ENCODE measurements at regions not wholly inside any gene's neighbourhood (a gene's known extent, or its start where the extent isn't known, plus 50 kb on each side); places are given as distances from the start of the nearest gene placed in this dataset.
A peak's percentile ranks its signal among the peaks of the same experiment; 100 is the strongest.

GRCh38 chr7:145915679-145916078 is 200.9 kb upstream of the CNTNAP2 start:
- POLR2A ChIA-PET (ENCODE audit: partially characterized antibody): no interaction called here
- no peak overlapping the region for H3K4me2 ChIP-seq (ENCODE audit: insufficient read depth in 1 of 2, low read depth in 2 of 2, low read length in 2 of 2)

More at GRCh38 chr7:145915679-145916078, 200.9 kb upstream of the CNTNAP2 start:
- no peak overlapping the region for H3K14ac ChIP-seq (ENCODE audit: insufficient read length)
- no peak overlapping the region for H3K27ac ChIP-seq (ENCODE audit: low read depth, low read length)
- DNase-seq (ENCODE audit: low read depth in 1 of 2, low spot score in 2 of 2): no peak
- H3K79me1 ChIP-seq (ENCODE audit: low read depth, low read length): no peaks in the 10 kb centered on the region
- H3K18ac ChIP-seq (ENCODE audit: extremely low read depth, low read length): no peak overlapping the region
- no peaks in the 10 kb centered on the region for H3K27me3 ChIP-seq (replicated peaks in 1 of 4; ENCODE audit: control insufficient read depth in 3 of 4, extremely low read depth in 1 of 4, insufficient read depth in 3 of 4, low read length in 3 of 4)
- H3K79me2 ChIP-seq (ENCODE audit: control insufficient read depth in 1 of 2, insufficient read depth in 2 of 2, low read length in 2 of 2): no peaks in the 10 kb centered on the region
- no peak for FAIRE-seq
- no peaks in the 10 kb centered on the region for H4K20me1 ChIP-seq (replicated peaks in 1 of 2; ENCODE audit: control insufficient read depth in 1 of 2, insufficient read depth in 2 of 2, low read length in 2 of 2)
- no peak overlapping the region for H2BK120ac ChIP-seq (replicated peaks; ENCODE audit: low read depth, low read length)
- no peaks in the 10 kb centered on the region for H3K9me3 ChIP-seq (ENCODE audit: insufficient read depth in 2 of 2, low read depth in 1 of 2, low read length in 1 of 2)
- no peak overlapping the region for H4K8ac ChIP-seq (ENCODE audit: extremely low read depth, insufficient read depth, low read length)
- no peak overlapping the region for H3K23ac ChIP-seq (ENCODE audit: insufficient read length)
- H3K36me3 ChIP-seq (ENCODE audit: control insufficient read depth in 2 of 4, insufficient read depth in 4 of 4, low read length in 3 of 4): no peaks in the 10 kb centered on the region
- H2AFZ ChIP-seq (ENCODE audit: low read length): 0 out of 2 replicates have a peak overlapping the region, but pooled peaks have one; percentile 29
- no peak overlapping the region for H2BK5ac ChIP-seq (ENCODE audit: low read depth, low read length)
- H2AK5ac ChIP-seq (ENCODE audit: low read depth, low read length): no peak overlapping the region
- CTCF ChIA-PET (ENCODE audit: partially characterized antibody): interaction anchor here (1.1 to 1.3 kb wide), 3 partner anchors 9 to 27 kb away, joined by 3 to 4 read pairs (median 4); no protein-coding TSS in a partner anchor
- no peaks in the 10 kb centered on the region for H3K4me1 ChIP-seq (replicated peaks in 1 of 4; ENCODE audit: control insufficient read depth in 3 of 4, insufficient read depth in 4 of 4, low read length in 3 of 4)
- H2BK15ac ChIP-seq (ENCODE audit: low read length): no peak overlapping the region
- H3K9ac ChIP-seq (replicated peaks in 1 of 4; ENCODE audit: extremely low read depth in 1 of 4, low read depth in 3 of 4, low read length in 3 of 4): no peak overlapping the region
- WGBS, 2 experiments (ENCODE audit: extremely low coverage in 1 of 2, insufficient coverage in 1 of 2, insufficient read length in 1 of 2, insufficient replicate concordance in 2 of 2, low coverage in 1 of 2, low lambda C conversion rate in 2 of 2, missing lambda C conversion rate in 1 of 2): 93% methylated on average over 2 of the region's 2 CpGs; no CpG with 5 or more reads in 1 of the 2 experiments
- H3K4me3 ChIP-seq (ENCODE audit: extremely low read depth in 1 of 4, insufficient read depth in 2 of 4, low read depth in 3 of 4, low read length in 4 of 4): no peak overlapping the region
- no peaks in the 10 kb centered on the region; the same call in 1 of the 2 replicates for H3K23me2 ChIP-seq (ENCODE audit: low read depth, low read length)
- no peak overlapping the region for H4K5ac ChIP-seq (ENCODE audit: insufficient read length, low read depth, low read length)
- no peak overlapping the region for H4K91ac ChIP-seq (replicated peaks; ENCODE audit: insufficient read length, low read length)
- H2BK12ac ChIP-seq (ENCODE audit: low read depth, low read length): no peak overlapping the region
- no peak overlapping the region for H3K4ac ChIP-seq (replicated peaks; ENCODE audit: insufficient read length, low read depth, low read length)
- H3K56ac ChIP-seq (replicated peaks; ENCODE audit: insufficient read length, low read depth, low read length): no peak overlapping the region
- TF ChIP-seq CBX5 (IDR thresholded peaks at IDR 0.05; ENCODE audit: low read depth, low read length): no peak
- TF ChIP-seq ZNF274 (IDR thresholded peaks at IDR 0.05; ENCODE audit: borderline replicate concordance, extremely low read depth, low read length): no peak
- TF ChIP-seq TBP (IDR thresholded peaks at IDR 0.05; ENCODE audit: low read depth, low read length): no peak
- no peak for TF ChIP-seq TAF7 (optimal IDR thresholded peaks at IDR 0.05; ENCODE audit: borderline replicate concordance, low read depth, low read length)
- no peak for TF ChIP-seq POLR2AphosphoS5 (IDR thresholded peaks at IDR 0.05; ENCODE audit: low read depth, low read length)
- TF ChIP-seq CREB1 (IDR thresholded peaks at IDR 0.05): no peak
- TF ChIP-seq MAX (IDR thresholded peaks at IDR 0.05): no peak
- TF ChIP-seq POLR2A (IDR thresholded peaks at IDR 0.05; ENCODE audit: control extremely low read depth in 1 of 2, low read depth in 2 of 2, low read length in 2 of 2): no peak
- no peak for TF ChIP-seq SIRT6 (IDR thresholded peaks at IDR 0.05; ENCODE audit: low read length)
- no peak for TF ChIP-seq PHF8 (conservative IDR thresholded peaks at IDR 0.05; ENCODE audit: low read depth, low read length)
- no peak for TF ChIP-seq JUN (IDR thresholded peaks at IDR 0.05; ENCODE audit: low read depth, low read length)
- no peak for TF ChIP-seq CTCF (IDR thresholded peaks at IDR 0.05; ENCODE audit: control extremely low read depth in 1 of 3, insufficient read depth in 1 of 3, low read depth in 1 of 3, low read length in 3 of 3)
- no peak for TF ChIP-seq CHD1 (IDR thresholded peaks at IDR 0.05; ENCODE audit: low read depth, low read length)
- TF ChIP-seq JUND (IDR thresholded peaks at IDR 0.05; ENCODE audit: low read length): no peak
- H2BK20ac ChIP-seq (ENCODE audit: low read length): no peak overlapping the region
